Adrenal gland (tissue), 9 donors: ENCODE measurements at regions not wholly inside any gene's neighbourhood (a gene's known extent, or its start where the extent isn't known, plus 50 kb on each side); places are given as distances from the start of the nearest gene placed in this dataset.

ENCODE experiments used
- DNase-seq, 7 donors: peaks; one replicate each; pipeline ENCODE4 v3.0.0-alpha.2; 2019 to 2020
- H3K27ac ChIP-seq, 5 donors: fragments of 200-600 bp; sonication (generic) in 4 of 5; 1 replicate in 3 of 5; 2 replicates in 2 of 5; pipeline versions ENCODE4 v1.5.1 to v1.8.0; 2016 to 2020; ENCODE audit warnings: mild to moderate bottlenecking in 1 of 5
- H3K27me3 ChIP-seq: fragments of 200-600 bp; 2 replicates; pipeline ENCODE4 v1.8.0; 2021
- H3K36me3 ChIP-seq, 2 donors: fragments of 200-600 bp; replicated peaks in 1 of 2; 1 replicate in 1 of 2; 2 replicates in 1 of 2; pipeline versions ENCODE4 v1.5.1 to v1.8.0; 2018 to 2022
- H3K4me1 ChIP-seq, 2 donors: fragments of 200-600 bp; replicated peaks in 1 of 2; 1 replicate in 1 of 2; 2 replicates in 1 of 2; pipeline versions ENCODE4 v1.5.1 to v1.8.0; 2018 to 2021
- H3K4me3 ChIP-seq, 4 donors: fragments of 200-600 bp; sonication (generic) in 3 of 4; one replicate each; pipeline ENCODE4 v1.5.1; 2016 to 2018
- H3K9me3 ChIP-seq, 3 donors: fragments of 200-600 bp; sonication (generic) in 1 of 3; replicated peaks in 1 of 3; 1 replicate in 2 of 3; 2 replicates in 1 of 3; pipeline versions ENCODE4 v1.5.1 to v1.8.0; 2016 to 2021
- POLR2A ChIP-seq, 2 donors: fragments of 450-650 bp; IDR thresholded peaks; one replicate each; pipeline ENCODE4 v1.6.1; 2017; ENCODE audit warnings: antibody characterized with exemption in 2 of 2, mild to moderate bottlenecking in 2 of 2, moderate library complexity in 1 of 2
- WGBS, 4 donors: extraction: QIAGEN DNeasy Blood & Tissue Kit in 2 of 4; methylation state at CpG; one replicate each; pipeline versions ENCODE4 v1.1.5 to v1.1.7; 2013 to 2017; 5-methylcytosine and 5-hydroxymethylcytosine counted together
- intact Hi-C, 2 donors: fragments of 100-400 bp; cut with DNase I; formaldehyde crosslinking; loops; one replicate each; pipeline versions ENCODE4 v1.14.1 to v1.15.0; 2022 to 2023
- TF ChIP-seq, protein P1 (sequence below), 6 experiments: fragments of 450-650 bp in 4 of 6; fragments of 200-600 bp in 2 of 6; sonication (generic) in 1 of 6; IDR thresholded peaks; 1 replicate in 5 of 6; 2 replicates in 1 of 6; pipeline versions ENCODE4 v1.5.1 to v1.8.0; 2016 to 2021; ENCODE audit warnings: antibody characterized with exemption in 6 of 6, mild to moderate bottlenecking in 2 of 6, moderate library complexity in 1 of 6
- donor health status: healthy with polysubstance abuse.
- donor health status: Bipolar disorder and iron deficiency.
- donor health status: DM: yes; HTN: yes; CAD: no.
- donor health status: DM: no; HTN: no; CAD: no.
- donor health status: DM: no; HTN: no; CAD: no.

DNA sequence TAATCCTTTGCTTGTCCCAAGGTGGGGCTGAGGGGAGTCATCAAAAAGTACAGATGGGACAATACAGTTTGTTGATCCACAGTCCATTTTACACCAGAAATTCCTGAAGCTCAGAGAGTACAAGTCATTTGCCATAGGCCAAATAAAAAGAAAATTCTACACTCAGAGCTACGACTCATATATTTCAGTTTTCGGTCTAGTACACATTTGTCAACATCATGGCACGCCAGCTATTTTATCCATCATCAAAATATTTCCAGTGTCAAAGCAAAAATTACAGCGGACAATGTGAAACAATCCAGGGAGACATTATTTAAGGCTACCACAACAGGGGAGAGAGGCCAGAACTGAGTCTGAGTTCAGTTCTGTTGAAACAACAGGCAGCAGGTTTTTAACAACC is 587.5 kb upstream of the DSEL start:
- TF ChIP-seq, protein P1, sequence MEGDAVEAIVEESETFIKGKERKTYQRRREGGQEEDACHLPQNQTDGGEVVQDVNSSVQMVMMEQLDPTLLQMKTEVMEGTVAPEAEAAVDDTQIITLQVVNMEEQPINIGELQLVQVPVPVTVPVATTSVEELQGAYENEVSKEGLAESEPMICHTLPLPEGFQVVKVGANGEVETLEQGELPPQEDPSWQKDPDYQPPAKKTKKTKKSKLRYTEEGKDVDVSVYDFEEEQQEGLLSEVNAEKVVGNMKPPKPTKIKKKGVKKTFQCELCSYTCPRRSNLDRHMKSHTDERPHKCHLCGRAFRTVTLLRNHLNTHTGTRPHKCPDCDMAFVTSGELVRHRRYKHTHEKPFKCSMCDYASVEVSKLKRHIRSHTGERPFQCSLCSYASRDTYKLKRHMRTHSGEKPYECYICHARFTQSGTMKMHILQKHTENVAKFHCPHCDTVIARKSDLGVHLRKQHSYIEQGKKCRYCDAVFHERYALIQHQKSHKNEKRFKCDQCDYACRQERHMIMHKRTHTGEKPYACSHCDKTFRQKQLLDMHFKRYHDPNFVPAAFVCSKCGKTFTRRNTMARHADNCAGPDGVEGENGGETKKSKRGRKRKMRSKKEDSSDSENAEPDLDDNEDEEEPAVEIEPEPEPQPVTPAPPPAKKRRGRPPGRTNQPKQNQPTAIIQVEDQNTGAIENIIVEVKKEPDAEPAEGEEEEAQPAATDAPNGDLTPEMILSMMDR (IDR thresholded peaks at IDR 0.05), result no peak
- TF ChIP-seq POLR2A (IDR thresholded peaks at IDR 0.05), result no peak
- Histone ChIP-seq H3K27ac (no peak overlapping the region), H3K27me3 (no peaks in the 10 kb centered on the region), H3K4me3 (no peak overlapping the region), H3K4me1 (no peaks in the 10 kb centered on the region), H3K36me3 (no peaks in the 10 kb centered on the region), H3K9me3 (no peaks in the 10 kb centered on the region)
- DNase-seq, result no peak
- 87 to 97% (median 92%) methylated on average over 4 of the region's 4 CpGs for WGBS, 4 donors
- intact Hi-C loops, result no loop called here

DNA sequence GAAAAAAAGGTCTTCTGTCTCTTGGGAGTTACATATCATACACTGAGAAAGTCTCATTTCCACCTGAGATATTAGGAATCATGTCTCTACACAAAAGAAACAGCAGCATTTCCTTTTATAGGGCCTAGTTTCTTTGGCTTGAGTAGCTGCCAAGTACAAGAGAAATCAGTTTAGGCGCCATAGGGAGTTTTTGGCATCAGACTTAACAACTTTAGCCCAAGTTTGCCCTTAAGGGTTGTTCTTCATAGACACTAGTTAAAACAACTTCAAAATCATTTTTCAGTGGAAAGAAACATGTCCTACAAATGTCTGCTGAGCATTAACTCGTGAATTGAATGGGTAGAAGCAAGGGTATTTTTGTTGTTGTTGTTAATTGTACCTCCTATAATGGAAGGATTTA is 587.0 kb upstream of the DSEL start:
- Histone ChIP-seq H3K9me3 (no peaks in the 10 kb centered on the region), H3K27me3 (no peaks in the 10 kb centered on the region), H3K36me3 (no peaks in the 10 kb centered on the region), H3K4me3 (no peak overlapping the region), H3K4me1 (no peaks in the 10 kb centered on the region), H3K27ac (no peak overlapping the region)
- intact Hi-C loops, result no loop called here
- DNase-seq, result no peak
- TF ChIP-seq, protein P1 (IDR thresholded peaks at IDR 0.05), result no peak
- no peak for TF ChIP-seq POLR2A (IDR thresholded peaks at IDR 0.05)
- 49 to 66% (median 58%) methylated on average over 2 of the region's 2 CpGs for WGBS, 4 donors

DNA sequence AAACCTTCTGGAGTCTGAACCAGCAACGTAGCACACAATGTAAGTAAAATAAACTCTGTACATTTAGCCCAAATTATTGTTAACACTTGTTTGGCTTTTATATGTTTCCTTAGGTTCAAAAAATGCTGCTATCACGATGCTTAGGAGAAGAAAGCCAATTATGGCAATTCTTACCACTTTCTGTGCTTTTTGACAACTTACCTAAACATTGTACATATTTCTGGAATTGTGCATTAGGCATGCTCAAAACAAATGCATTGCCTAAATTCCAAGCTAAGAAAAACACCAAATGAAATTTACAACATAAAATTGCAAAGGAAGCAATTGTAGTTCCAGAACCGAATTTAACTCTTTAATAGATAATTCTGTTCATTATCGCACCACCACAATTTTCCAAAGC is 585.6 kb upstream of the DSEL start:
- TF ChIP-seq, protein P1 (IDR thresholded peaks at IDR 0.05), result no peak
- no peak for TF ChIP-seq POLR2A (IDR thresholded peaks at IDR 0.05)
- no peak for DNase-seq
- intact Hi-C loops, result no loop called here
- Histone ChIP-seq H3K36me3 (no peaks in the 10 kb centered on the region), H3K27me3 (no peaks in the 10 kb centered on the region), H3K4me3 (no peak overlapping the region), H3K9me3 (no peaks in the 10 kb centered on the region), H3K4me1 (no peaks in the 10 kb centered on the region), H3K27ac (no peak overlapping the region)
- WGBS, 4 donors, result 64 to 68% (median 66%) methylated on average over 4 of the region's 4 CpGs

DNA sequence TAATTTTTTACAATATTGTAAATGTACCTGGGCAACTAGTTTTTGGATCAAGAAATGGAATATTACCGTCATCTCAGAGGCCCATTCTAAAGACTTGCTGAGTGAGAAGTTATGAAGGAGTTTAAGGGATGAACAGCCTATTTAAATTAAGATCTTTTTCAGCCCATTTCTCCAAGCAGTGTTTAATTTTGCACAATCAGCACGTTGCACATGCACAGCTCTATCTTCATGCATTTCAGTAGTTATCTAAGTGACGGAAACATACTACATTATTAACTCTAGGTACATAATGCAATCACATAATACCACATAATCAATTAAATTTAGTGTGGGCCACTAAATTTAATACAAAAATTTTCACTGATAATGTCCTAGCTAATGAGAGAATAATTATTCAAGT is 582.1 kb upstream of the DSEL start:
- intact Hi-C loops, result no loop called here
- no peaks in the 10 kb centered on the region for H3K36me3 ChIP-seq
- DNase-seq, result no peak
- no peaks in the 10 kb centered on the region for H3K27me3 ChIP-seq
- H3K27ac ChIP-seq, result no peak overlapping the region
- no peak overlapping the region for H3K4me3 ChIP-seq
- WGBS, 4 donors, result 64 to 77% (median 75%) methylated on average over 3 of the region's 3 CpGs
- H3K4me1 ChIP-seq, result no peaks in the 10 kb centered on the region
- no peaks in the 10 kb centered on the region for H3K9me3 ChIP-seq
- TF ChIP-seq, protein P1 (IDR thresholded peaks at IDR 0.05), result no peak
- TF ChIP-seq POLR2A (IDR thresholded peaks at IDR 0.05), result no peak
